ENCODE measurements at regions not wholly inside any gene's neighbourhood (a gene's known extent, or its start where the extent isn't known, plus 50 kb on each side); places are given as distances from the start of the nearest gene placed in this dataset.

GRCh38 chr1:217053676-217054075, 330.4 kb upstream of the ESRRG start:
- Histone ChIP-seq H3K4me3 (no peak overlapping the region), H3K4me1 (no peaks in the 10 kb centered on the region), H3K9me3 (no peaks in the 10 kb centered on the region), H3K27ac (no peak overlapping the region), H3K27me3 (no peaks in the 10 kb centered on the region), H3K36me3 (no peaks in the 10 kb centered on the region)
- DNase-seq (no peak), ATAC-seq (ENCODE audit: low FRiP score in 2 of 2) (no peak)
- TF ChIP-seq POLR2AphosphoS5 (IDR thresholded peaks at IDR 0.05) (no peak), CTCF (IDR thresholded peaks at IDR 0.05) (no peak), POLR2A (IDR thresholded peaks at IDR 0.05) (no peak), EP300 (IDR thresholded peaks at IDR 0.05) (no peak)
- WGBS, 2 donors = 88 to 89% methylated on average over 3 of the region's 3 CpGs

- DNase-seq = no peak
- no peaks in the 10 kb centered on the region for H3K9me3 ChIP-seq
- no peaks in the 10 kb centered on the region for H3K27me3 ChIP-seq
- no peak for TF ChIP-seq EP300 (IDR thresholded peaks at IDR 0.05)
- no peak for TF ChIP-seq POLR2A (IDR thresholded peaks at IDR 0.05)
- TF ChIP-seq POLR2AphosphoS5 (IDR thresholded peaks at IDR 0.05) = no peak
- TF ChIP-seq CTCF (IDR thresholded peaks at IDR 0.05) = no peak
- ATAC-seq (ENCODE audit: low FRiP score in 2 of 2) = no peak
- H3K4me3 ChIP-seq = no peak overlapping the region
- no peaks in the 10 kb centered on the region for H3K36me3 ChIP-seq
- 25 to 44% methylated on average over 2 of the region's 2 CpGs for WGBS, 2 donors
- H3K27ac ChIP-seq = no peak overlapping the region
- no peaks in the 10 kb centered on the region for H3K4me1 ChIP-seq
These were observed 329.4 kb upstream of the ESRRG start for GRCh38 chr1:217052626-217053025.

- 57 to 73% methylated on average over 2 of the region's 2 CpGs for WGBS, 2 donors
- TF ChIP-seq CTCF (IDR thresholded peaks at IDR 0.05) (no peak), POLR2A (IDR thresholded peaks at IDR 0.05) (no peak), EP300 (IDR thresholded peaks at IDR 0.05) (no peak), POLR2AphosphoS5 (IDR thresholded peaks at IDR 0.05) (no peak)
- no peak for ATAC-seq (ENCODE audit: low FRiP score in 2 of 2)
- Histone ChIP-seq H3K4me3 (no peak overlapping the region), H3K27me3 (no peaks in the 10 kb centered on the region), H3K27ac (no peak overlapping the region), H3K9me3 (no peaks in the 10 kb centered on the region), H3K36me3 (no peaks in the 10 kb centered on the region), H3K4me1 (no peaks in the 10 kb centered on the region)
- DNase-seq = no peak
These were observed 329.0 kb upstream of the ESRRG start for GRCh38 chr1:217052196-217052595.

GRCh38 chr1:217049721-217050120, 326.5 kb upstream of the ESRRG start:
- Histone ChIP-seq H3K27ac (no peak overlapping the region), H3K9me3 (no peaks in the 10 kb centered on the region), H3K4me3 (no peak overlapping the region), H3K36me3 (no peaks in the 10 kb centered on the region), H3K27me3 (no peaks in the 10 kb centered on the region), H3K4me1 (no peaks in the 10 kb centered on the region)
- ATAC-seq (ENCODE audit: low FRiP score in 2 of 2) = no peak
- TF ChIP-seq EP300 (IDR thresholded peaks at IDR 0.05) = no peak
- no peak for TF ChIP-seq POLR2AphosphoS5 (IDR thresholded peaks at IDR 0.05)
- no peak for TF ChIP-seq CTCF (IDR thresholded peaks at IDR 0.05)
- no peak for TF ChIP-seq POLR2A (IDR thresholded peaks at IDR 0.05)
- 56 to 58% methylated on average over 2 of the region's 2 CpGs for WGBS, 2 donors
- no peak for DNase-seq

- TF ChIP-seq EP300 (IDR thresholded peaks at IDR 0.05) (no peak), POLR2AphosphoS5 (IDR thresholded peaks at IDR 0.05) (no peak), CTCF (IDR thresholded peaks at IDR 0.05) (no peak), POLR2A (IDR thresholded peaks at IDR 0.05) (no peak)
- H3K27ac ChIP-seq = no peak overlapping the region
- DNase-seq (no peak), ATAC-seq (ENCODE audit: low FRiP score in 2 of 2) (no peak)
- H3K4me3 ChIP-seq = no peak overlapping the region
- H3K27me3 ChIP-seq = no peaks in the 10 kb centered on the region
- 84 to 100% methylated on average over 1 of the region's 1 CpG for WGBS, 2 donors
- no peaks in the 10 kb centered on the region for H3K9me3 ChIP-seq
- H3K4me1 ChIP-seq = no peaks in the 10 kb centered on the region
- no peaks in the 10 kb centered on the region for H3K36me3 ChIP-seq
These were observed 325.9 kb upstream of the ESRRG start for GRCh38 chr1:217049081-217049480.
